NCI-H2171 treated with DMSO at 0.1 percent for 48 hours (cell line): ENCODE measurements at regions not wholly inside any gene's neighbourhood (a gene's known extent, or its start where the extent isn't known, plus 50 kb on each side); places are given as distances from the start of the nearest gene placed in this dataset.

Source experiments
- DNase-seq: peaks from one replicate; lab custom pipeline; 2025; lab: John Stamatoyannopoulos, UW

GRCh38 chr5:163622799-163623198 is 117.4 kb downstream of the MAT2B start:
- no peak for DNase-seq

GRCh38 chr5:163623524-163623923 is 118.1 kb downstream of the MAT2B start:
- DNase-seq, result no peak

- DNase-seq, result peak; percentile 5
These were observed 118.6 kb downstream of the MAT2B start for GRCh38 chr5:163623986-163624385.

- no peak for DNase-seq
These were observed 119.0 kb downstream of the MAT2B start for GRCh38 chr5:163624431-163624830.

- no peak for DNase-seq
These were observed 121.5 kb downstream of the MAT2B start for GRCh38 chr5:163626904-163627434.

- DNase-seq, result peak; percentile 5
These were observed 126.4 kb downstream of the MAT2B start for GRCh38 chr5:163631856-163632255.

GRCh38 chr5:163633926-163634460 is 128.6 kb downstream of the MAT2B start:
- DNase-seq, result no peak

GRCh38 chr5:163635631-163636030 is 130.2 kb downstream of the MAT2B start:
- no peak for DNase-seq

GRCh38 chr5:163642904-163643303 is 137.5 kb downstream of the MAT2B start:
- DNase-seq, result no peak

GRCh38 chr5:163645421-163646416 is 140.3 kb downstream of the MAT2B start:
- DNase-seq, result peak; percentile 33

GRCh38 chr5:163649514-163649913 is 144.1 kb downstream of the MAT2B start:
- DNase-seq, result peak; percentile 84

- no peak for DNase-seq
These were observed 148.1 kb downstream of the MAT2B start for GRCh38 chr5:163653526-163653925.

- DNase-seq, result peak; percentile 29
These were observed 153.5 kb downstream of the MAT2B start for GRCh38 chr5:163658702-163659567.

- no peak for DNase-seq
These were observed 154.1 kb downstream of the MAT2B start for GRCh38 chr5:163659568-163659902.

- DNase-seq, result no peak
These were observed 155.1 kb downstream of the MAT2B start for GRCh38 chr5:163660486-163660885.

- no peak for DNase-seq
These were observed 155.9 kb downstream of the MAT2B start for GRCh38 chr5:163661360-163661759.

- DNase-seq, result no peak
These were observed 164.6 kb downstream of the MAT2B start for GRCh38 chr5:163670036-163670435.

GRCh38 chr5:163677092-163677491 is 171.7 kb downstream of the MAT2B start:
- DNase-seq, result no peak

- no peak for DNase-seq
These were observed 176.8 kb downstream of the MAT2B start for GRCh38 chr5:163682234-163682633.

- no peak for DNase-seq
These were observed 182.0 kb downstream of the MAT2B start for GRCh38 chr5:163687414-163687813.

GRCh38 chr5:163692091-163692490 is 186.7 kb downstream of the MAT2B start:
- DNase-seq, result no peak
